ENCODE measurements at regions not wholly inside any gene's neighbourhood (a gene's known extent, or its start where the extent isn't known, plus 50 kb on each side); places are given as distances from the start of the nearest gene placed in this dataset.

GRCh38 chr5:168136340-168136739 is 155.1 kb upstream of the WWC1 start (continued):
- no peak for TF ChIP-seq TAF1 (conservative IDR thresholded peaks at IDR 0.05)
- peak; percentile 79 for TF ChIP-seq HNF4G (IDR thresholded peaks at IDR 0.05)
- no peak for TF ChIP-seq ATF3 (IDR thresholded peaks at IDR 0.05)

GRCh38 chr5:168137265-168137664 is 154.2 kb upstream of the WWC1 start:
- no peak for DNase-seq (ENCODE audit: low spot score)
- WGBS: 37% methylated on average over 2 of the region's 2 CpGs
- peaks cover 0 to 16% (median 11%) of the 10 kb centered on the region in 4 donors for H3K4me1 ChIP-seq (ENCODE audit: control insufficient read depth in 4 of 4, insufficient read depth in 4 of 4, low read length in 3 of 4)
- H3K9ac ChIP-seq (ENCODE audit: low read depth in 1 of 2, low read length in 2 of 2): no peak overlapping the region
- TF ChIP-seq EGR1 (IDR thresholded peaks at IDR 0.05; ENCODE audit: low read depth in 2 of 2) (no peak), SP1 (IDR thresholded peaks at IDR 0.05) (no peak), REST (IDR thresholded peaks at IDR 0.05) (no peak), GABPA (IDR thresholded peaks at IDR 0.05 in 1 of 2, conservative IDR thresholded peaks at IDR 0.05 in 1 of 2) (no peak), CTCF (IDR thresholded peaks at IDR 0.05; ENCODE audit: low read depth, low read length, missing input control) (no peak), NR2F2 (IDR thresholded peaks at IDR 0.05) (no peak), RAD21 (IDR thresholded peaks at IDR 0.05) (no peak), YY1 (IDR thresholded peaks at IDR 0.05) (no peak), HNF4A (conservative IDR thresholded peaks at IDR 0.05) (no peak), ATF3 (IDR thresholded peaks at IDR 0.05) (no peak), RXRA (IDR thresholded peaks at IDR 0.05) (no peak), FOXA1 (IDR thresholded peaks at IDR 0.05) (no peak), JUND (IDR thresholded peaks at IDR 0.05) (no peak), ZBTB33 (IDR thresholded peaks at IDR 0.05) (no peak), FOXA2 (IDR thresholded peaks at IDR 0.05) (no peak), HNF4G (IDR thresholded peaks at IDR 0.05) (no peak), MAX (IDR thresholded peaks at IDR 0.05) (no peak), TAF1 (conservative IDR thresholded peaks at IDR 0.05) (no peak)
- H3K4me3 ChIP-seq (ENCODE audit: low read depth in 1 of 3, low read length in 3 of 3): no peak overlapping the region
- no peaks in the 10 kb centered on the region for H3K9me3 ChIP-seq (ENCODE audit: control insufficient read depth in 4 of 4, low read length in 3 of 4)
- no peaks in the 10 kb centered on the region for H3K36me3 ChIP-seq (ENCODE audit: control insufficient read depth in 4 of 4, insufficient read depth in 3 of 4, low read depth in 1 of 4, low read length in 3 of 4)
- no peak overlapping the region for H3K27ac ChIP-seq (ENCODE audit: low read depth in 1 of 2, low read length in 2 of 2)
- no peaks in the 10 kb centered on the region for H3K27me3 ChIP-seq (ENCODE audit: control insufficient read depth in 4 of 4, insufficient read depth in 4 of 4, low read length in 3 of 4)

Measured in liver (tissue), 8 donors.